ENCODE measurements at regions not wholly inside any gene's neighbourhood (a gene's known extent, or its start where the extent isn't known, plus 50 kb on each side); places are given as distances from the start of the nearest gene placed in this dataset.

- TF ChIP-seq CTCF (IDR thresholded peaks at IDR 0.05; ENCODE audit: extremely low read depth in 1 of 2, insufficient read depth in 1 of 2, low read depth in 1 of 2, low read length in 2 of 2) (no peak), FOS (IDR thresholded peaks at IDR 0.05; ENCODE audit: borderline replicate concordance, insufficient read depth, low read length) (no peak)
Observed at GRCh38 chr11:103010891-103011290, 55.4 kb upstream of the MMP13 start.
